Spleen (tissue), 11 donors: ENCODE measurements at regions not wholly inside any gene's neighbourhood (a gene's known extent, or its start where the extent isn't known, plus 50 kb on each side); places are given as distances from the start of the nearest gene placed in this dataset.

ENCODE experiments used
- DNase-seq: peaks from one replicate; pipeline ENCODE4 v3.0.0-alpha.2; 2020
- H3K27ac ChIP-seq, 8 donors: fragments of 200-600 bp; sonication (generic) in 7 of 8; 1 replicate in 4 of 8; 2 replicates in 4 of 8; pipeline versions ENCODE4 v1.5.0 to v1.8.0; 2016 to 2021; ENCODE audit warnings: inconsistent platforms in 4 of 8, mild to moderate bottlenecking in 4 of 8, moderate library complexity in 1 of 8
- H3K27me3 ChIP-seq, 7 donors: fragments of 200-600 bp; sonication (generic) in 6 of 7; replicated peaks in 1 of 7; 1 replicate in 4 of 7; 2 replicates in 3 of 7; pipeline versions ENCODE4 v1.5.0 to v1.8.0; 2016 to 2021; ENCODE audit warnings: inconsistent platforms in 3 of 7, mild to moderate bottlenecking in 1 of 7
- H3K36me3 ChIP-seq, 6 donors: fragments of 200-600 bp; sonication (generic) in 5 of 6; 1 replicate in 4 of 6; 2 replicates in 2 of 6; pipeline versions ENCODE4 v1.5.0 to v1.8.0; 2016 to 2021; ENCODE audit warnings: inconsistent platforms in 2 of 6
- H3K4me1 ChIP-seq, 6 donors: fragments of 200-600 bp; sonication (generic) in 5 of 6; 1 replicate in 3 of 6; 2 replicates in 3 of 6; pipeline versions ENCODE4 v1.5.0 to v1.8.0; 2016 to 2021; ENCODE audit warnings: inconsistent platforms in 3 of 6
- H3K4me3 ChIP-seq, 8 donors: fragments of 200-600 bp; sonication (generic) in 7 of 8; 1 replicate in 4 of 8; 2 replicates in 4 of 8; pipeline versions ENCODE4 v1.5.0 to v1.8.0; 2016 to 2021; ENCODE audit warnings: inconsistent platforms in 4 of 8, mild to moderate bottlenecking in 4 of 8, moderate library complexity in 2 of 8
- H3K9me3 ChIP-seq, 8 donors: fragments of 200-600 bp; sonication (generic) in 7 of 8; 1 replicate in 4 of 8; 2 replicates in 4 of 8; pipeline versions ENCODE4 v1.5.0 to v1.8.0; 2016 to 2021; ENCODE audit warnings: inconsistent platforms in 4 of 8
- CTCF ChIP-seq, 11 experiments: fragments of 200-600 bp in 7 of 11; fragments of 450-650 bp in 4 of 11; sonication (generic) in 4 of 11; IDR thresholded peaks in 8 of 11; conservative IDR thresholded peaks in 3 of 11; 1 replicate in 7 of 11; 2 replicates in 4 of 11; pipeline versions ENCODE4 v1.4.0 to v1.8.0; 2016 to 2021; ENCODE audit warnings: antibody characterized with exemption in 11 of 11, inconsistent platforms in 4 of 11, mild to moderate bottlenecking in 1 of 11
- POLR2A ChIP-seq, 3 donors: fragments of 450-650 bp; IDR thresholded peaks; one replicate each; pipeline ENCODE4 v1.5.1; 2017; ENCODE audit warnings: antibody characterized with exemption in 3 of 3, mild to moderate bottlenecking in 1 of 3
- POLR2AphosphoS5 ChIP-seq, 3 donors: sonication (generic); formaldehyde crosslinking; IDR thresholded peaks; one replicate each; pipeline ENCODE4 v1.5.1; 2017; ENCODE audit warnings: antibody characterized with exemption in 3 of 3
- WGBS, 5 donors: extraction: QIAGEN DNeasy Blood & Tissue Kit in 3 of 5; methylation state at CpG; one replicate each; pipeline versions ENCODE4 v1.1.5 to v1.1.7; 2013 to 2018; 5-methylcytosine and 5-hydroxymethylcytosine counted together
- intact Hi-C: fragments of 100-400 bp; cut with DNase I; formaldehyde crosslinking; loops from one replicate; pipeline ENCODE4 v1.15.0; 2023; ENCODE audit warnings: low total_unique reads
- donor health status: healthy with polysubstance abuse.
- donor health status: DM: no; HTN: no; CAD: no; lungs with moderate emphysema.
- donor health status: DM: no; HTN: no; CAD: no.
- donor health status: Bipolar disorder and iron deficiency.
- donor health status: healthy.
- donor health status: DM: no; HTN: no; CAD: no.
- donor health status: DM: yes; HTN: yes; CAD: no.

GRCh38 chrX:138128027-138128671 lies 562.2 kb downstream of the ZIC3 start:
- no peak overlapping the region for H3K4me3 ChIP-seq
- 25 to 38% (median 29%) methylated on average over 7 to 8 of the region's 8 CpGs for WGBS, 5 donors
- no peaks in the 10 kb centered on the region for H3K9me3 ChIP-seq
- TF ChIP-seq CTCF (IDR thresholded peaks at IDR 0.05 in 8 of 11, conservative IDR thresholded peaks at IDR 0.05 in 3 of 11) (peak in 8 of 11 experiments; percentile 23 to 62 (median 46)), POLR2A (IDR thresholded peaks at IDR 0.05) (no peak)
- no peaks in the 10 kb centered on the region for H3K36me3 ChIP-seq
- no peak overlapping the region for H3K27ac ChIP-seq
- H3K4me1 ChIP-seq, result no peaks in the 10 kb centered on the region
- intact Hi-C loops, result loop anchor here (10.0 kb wide), 1 partner anchor 607 kb away; no protein-coding TSS in a partner anchor
- no peak for DNase-seq
- peaks cover 0 to 28% (median 0%) of the 10 kb centered on the region in 7 donors for H3K27me3 ChIP-seq

- no peak for DNase-seq
- H3K4me1 ChIP-seq, result no peaks in the 10 kb centered on the region
- peaks cover 0 to 8% (median 0%) of the 10 kb centered on the region in 8 donors for H3K9me3 ChIP-seq
- intact Hi-C loops, result no loop called here
- H3K36me3 ChIP-seq, result no peaks in the 10 kb centered on the region
- H3K27ac ChIP-seq, result no peak overlapping the region
- WGBS, 5 donors, result 15 to 33% (median 30%) methylated on average over 2 of the region's 2 CpGs
- TF ChIP-seq POLR2AphosphoS5 (IDR thresholded peaks at IDR 0.05) (no peak), CTCF (IDR thresholded peaks at IDR 0.05 in 8 of 11, conservative IDR thresholded peaks at IDR 0.05 in 3 of 11) (no peak), POLR2A (IDR thresholded peaks at IDR 0.05) (no peak)
- H3K4me3 ChIP-seq, result no peak overlapping the region
- no peaks in the 10 kb centered on the region for H3K27me3 ChIP-seq
Observed at GRCh38 chrX:138150709-138151108, 560.8 kb downstream of the FGF13 start.

- no peaks in the 10 kb centered on the region for H3K4me1 ChIP-seq
Observed at GRCh38 chrX:138157850-138158249, 553.7 kb downstream of the FGF13 start.

More at GRCh38 chrX:138157850-138158249, 553.7 kb downstream of the FGF13 start:
- no peak overlapping the region for H3K4me3 ChIP-seq
- 43 to 82% (median 63%) methylated on average over 2 of the region's 2 CpGs for WGBS, 5 donors
- H3K9me3 ChIP-seq, result peaks cover 0 to 5% (median 0%) of the 10 kb centered on the region in 8 donors
- TF ChIP-seq CTCF (IDR thresholded peaks at IDR 0.05 in 8 of 11, conservative IDR thresholded peaks at IDR 0.05 in 3 of 11) (no peak), POLR2A (IDR thresholded peaks at IDR 0.05) (no peak), POLR2AphosphoS5 (IDR thresholded peaks at IDR 0.05) (no peak)
- no peak for DNase-seq
- H3K27me3 ChIP-seq, result no peaks in the 10 kb centered on the region
- H3K27ac ChIP-seq, result no peak overlapping the region
- no peaks in the 10 kb centered on the region for H3K36me3 ChIP-seq
- intact Hi-C loops, result no loop called here
